ENCODE measurements at regions not wholly inside any gene's neighbourhood (a gene's known extent, or its start where the extent isn't known, plus 50 kb on each side); places are given as distances from the start of the nearest gene placed in this dataset.

DNA sequence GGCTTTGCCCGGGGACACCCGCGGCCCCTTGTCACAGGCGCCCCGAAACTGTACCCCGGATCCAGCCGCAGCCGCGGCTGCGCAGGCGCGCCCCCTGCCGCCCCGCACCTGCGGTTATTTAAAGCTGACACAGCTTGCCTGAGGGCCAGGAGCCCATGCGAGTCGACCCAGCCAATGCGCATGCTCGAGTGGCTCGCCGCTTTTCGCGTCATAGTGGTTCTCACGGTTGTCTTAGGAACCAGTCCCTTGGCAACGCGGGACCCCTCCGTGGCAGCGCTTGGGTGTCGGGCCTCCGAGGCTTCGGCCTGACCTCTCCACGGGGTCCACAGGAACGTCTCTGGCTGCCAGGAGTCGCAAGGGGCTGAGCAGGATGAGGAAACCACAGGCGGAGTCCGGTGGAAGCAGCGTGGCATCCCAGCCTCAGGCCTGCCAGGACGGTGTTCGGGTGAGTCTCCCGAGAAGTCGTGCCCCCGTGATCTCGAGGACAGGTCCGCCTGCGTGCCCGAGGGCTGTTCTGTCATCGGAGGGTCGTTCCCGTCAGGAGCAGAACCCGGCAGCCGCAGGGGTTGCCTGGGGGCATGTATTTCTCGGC lies 716.9 kb downstream of the KCNJ18 start:
- no peaks in the 10 kb centered on the region for H3K36me3 Mint-ChIP-seq (ENCODE audit: insufficient read depth, unreplicated experiment)
- ChIA-PET POLR2A (no interaction called here), CTCF (no interaction called here)
- TF ChIP-seq, protein P1, sequence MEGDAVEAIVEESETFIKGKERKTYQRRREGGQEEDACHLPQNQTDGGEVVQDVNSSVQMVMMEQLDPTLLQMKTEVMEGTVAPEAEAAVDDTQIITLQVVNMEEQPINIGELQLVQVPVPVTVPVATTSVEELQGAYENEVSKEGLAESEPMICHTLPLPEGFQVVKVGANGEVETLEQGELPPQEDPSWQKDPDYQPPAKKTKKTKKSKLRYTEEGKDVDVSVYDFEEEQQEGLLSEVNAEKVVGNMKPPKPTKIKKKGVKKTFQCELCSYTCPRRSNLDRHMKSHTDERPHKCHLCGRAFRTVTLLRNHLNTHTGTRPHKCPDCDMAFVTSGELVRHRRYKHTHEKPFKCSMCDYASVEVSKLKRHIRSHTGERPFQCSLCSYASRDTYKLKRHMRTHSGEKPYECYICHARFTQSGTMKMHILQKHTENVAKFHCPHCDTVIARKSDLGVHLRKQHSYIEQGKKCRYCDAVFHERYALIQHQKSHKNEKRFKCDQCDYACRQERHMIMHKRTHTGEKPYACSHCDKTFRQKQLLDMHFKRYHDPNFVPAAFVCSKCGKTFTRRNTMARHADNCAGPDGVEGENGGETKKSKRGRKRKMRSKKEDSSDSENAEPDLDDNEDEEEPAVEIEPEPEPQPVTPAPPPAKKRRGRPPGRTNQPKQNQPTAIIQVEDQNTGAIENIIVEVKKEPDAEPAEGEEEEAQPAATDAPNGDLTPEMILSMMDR (IDR thresholded peaks at IDR 0.05; ENCODE audit: insufficient read depth in 1 of 2, low read depth in 1 of 2, low read length in 1 of 2, severe bottlenecking in 1 of 2, unreplicated experiment in 1 of 2): no peak
- H3K27ac Mint-ChIP-seq (ENCODE audit: unreplicated experiment): no peak overlapping the region
- H3K4me3 Mint-ChIP-seq (ENCODE audit: unreplicated experiment): no peak overlapping the region
- no peaks in the 10 kb centered on the region for H3K36me3 ChIP-seq (ENCODE audit: control insufficient read depth, insufficient read depth, low read length)
- no peak overlapping the region for H3K4me3 ChIP-seq (ENCODE audit: low read depth, low read length)
- H3K9me3 Mint-ChIP-seq (ENCODE audit: unreplicated experiment): peaks cover 25% of the 10 kb centered on the region
- DNase-seq: no peak
- no peaks in the 10 kb centered on the region for H3K4me1 ChIP-seq
- no peaks in the 10 kb centered on the region for H3K4me1 Mint-ChIP-seq (ENCODE audit: low read depth, unreplicated experiment)
- BruUV-seq (replicated peaks): no TSS peak
- H3K9me3 ChIP-seq: no peaks in the 10 kb centered on the region; the same call in 1 of the 2 replicates
- H3K27me3 ChIP-seq (replicated peaks; ENCODE audit: control insufficient read depth, insufficient read depth, low read length): no peaks in the 10 kb centered on the region
- intact Hi-C loops (cut with micrococcal nuclease; ENCODE audit: unreplicated experiment): no loop called here
- no peaks in the 10 kb centered on the region for H3K27me3 Mint-ChIP-seq (ENCODE audit: insufficient read depth, unreplicated experiment)

DNA sequence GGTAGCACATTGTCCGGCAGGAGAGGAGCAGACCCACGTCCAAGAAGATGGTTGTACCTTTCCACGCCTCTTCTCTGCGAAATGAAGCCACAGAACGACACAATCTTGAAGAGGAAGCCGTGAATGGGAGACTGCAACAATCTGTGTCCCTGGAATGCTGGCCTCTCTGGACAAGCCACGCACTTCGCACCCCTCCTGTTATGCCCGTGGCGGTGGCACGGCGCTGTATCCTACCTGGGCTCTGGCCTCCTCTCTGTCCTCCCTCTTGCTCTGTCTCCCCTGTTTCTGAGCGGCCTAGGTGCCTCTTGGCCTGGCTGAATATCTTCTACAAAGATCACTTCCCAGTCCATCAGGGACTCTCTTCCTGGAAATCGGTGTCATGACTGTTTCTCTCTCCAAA lies 717.8 kb downstream of the KCNJ18 start:
- no peaks in the 10 kb centered on the region for H3K27me3 ChIP-seq (replicated peaks; ENCODE audit: control insufficient read depth, insufficient read depth, low read length)
- peaks cover 25% of the 10 kb centered on the region for H3K9me3 Mint-ChIP-seq (ENCODE audit: unreplicated experiment)
- H3K36me3 Mint-ChIP-seq (ENCODE audit: insufficient read depth, unreplicated experiment): no peaks in the 10 kb centered on the region
- TF ChIP-seq, protein P1 (IDR thresholded peaks at IDR 0.05; ENCODE audit: insufficient read depth in 1 of 2, low read depth in 1 of 2, low read length in 1 of 2, severe bottlenecking in 1 of 2, unreplicated experiment in 1 of 2): no peak
- no peaks in the 10 kb centered on the region for H3K27me3 Mint-ChIP-seq (ENCODE audit: insufficient read depth, unreplicated experiment)
- CTCF ChIA-PET: no interaction called here
- no peak overlapping the region for H3K4me3 ChIP-seq (ENCODE audit: low read depth, low read length)
- no TSS peak for BruUV-seq (replicated peaks)
- H3K4me3 Mint-ChIP-seq (ENCODE audit: unreplicated experiment): no peak overlapping the region
- POLR2A ChIA-PET: no interaction called here
- H3K27ac Mint-ChIP-seq (ENCODE audit: unreplicated experiment): no peak overlapping the region
- no peaks in the 10 kb centered on the region for H3K4me1 Mint-ChIP-seq (ENCODE audit: low read depth, unreplicated experiment)
- intact Hi-C loops (cut with micrococcal nuclease; ENCODE audit: unreplicated experiment): no loop called here
- H3K4me1 ChIP-seq: no peaks in the 10 kb centered on the region
- DNase-seq: no peak
- H3K36me3 ChIP-seq (ENCODE audit: control insufficient read depth, insufficient read depth, low read length): no peaks in the 10 kb centered on the region
- no peaks in the 10 kb centered on the region; the same call in 1 of the 2 replicates for H3K9me3 ChIP-seq

DNA sequence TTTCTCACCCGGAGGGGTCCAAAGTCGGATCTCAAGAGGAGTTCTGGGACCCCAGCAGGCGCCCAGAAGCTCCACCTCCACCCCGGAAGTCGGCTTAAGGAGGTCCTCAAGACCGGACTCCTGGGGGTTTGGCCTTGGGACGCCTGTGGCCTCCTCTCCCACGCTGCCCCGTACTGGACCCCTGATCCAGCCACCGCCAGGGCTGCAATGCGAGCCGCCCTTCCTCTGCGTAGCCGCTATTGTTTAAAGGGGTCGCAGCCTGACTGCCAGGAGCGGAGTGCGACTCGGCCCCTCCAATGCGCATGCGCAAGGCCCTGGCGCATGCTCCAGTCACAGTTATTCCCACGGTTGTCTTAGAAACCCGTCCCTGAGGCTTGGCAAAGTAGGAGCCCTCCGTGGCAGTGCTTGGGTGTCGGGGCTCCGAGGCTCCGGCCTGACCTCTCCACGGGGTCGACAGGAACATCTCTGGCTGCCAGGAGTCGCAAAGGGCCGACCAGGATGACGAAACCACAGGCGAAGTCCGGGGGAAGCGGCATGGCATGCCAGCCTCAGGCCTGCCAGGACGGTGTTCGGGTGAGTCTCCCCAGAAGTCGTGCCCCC lies 719.0 kb downstream of the KCNJ18 start:
- H3K27me3 ChIP-seq (replicated peaks; ENCODE audit: control insufficient read depth, insufficient read depth, low read length): no peaks in the 10 kb centered on the region
- BruUV-seq (replicated peaks): no TSS peak
- POLR2A ChIA-PET: no interaction called here
- no peaks in the 10 kb centered on the region for H3K36me3 ChIP-seq (ENCODE audit: control insufficient read depth, insufficient read depth, low read length)
- Mint-ChIP-seq H3K36me3 (ENCODE audit: insufficient read depth, unreplicated experiment) (no peaks in the 10 kb centered on the region), H3K4me3 (ENCODE audit: unreplicated experiment) (no peak overlapping the region), H3K27ac (ENCODE audit: unreplicated experiment) (no peak overlapping the region), H3K9me3 (ENCODE audit: unreplicated experiment) (peaks cover 33% of the 10 kb centered on the region), H3K4me1 (ENCODE audit: low read depth, unreplicated experiment) (no peaks in the 10 kb centered on the region), H3K27me3 (ENCODE audit: insufficient read depth, unreplicated experiment) (no peaks in the 10 kb centered on the region)
- no peak for DNase-seq
- CTCF ChIA-PET: no interaction called here
- intact Hi-C loops (cut with micrococcal nuclease; ENCODE audit: unreplicated experiment): no loop called here
- H3K4me3 ChIP-seq (ENCODE audit: low read depth, low read length): no peak overlapping the region
- H3K4me1 ChIP-seq: no peaks in the 10 kb centered on the region
- TF ChIP-seq, protein P1 (IDR thresholded peaks at IDR 0.05; ENCODE audit: insufficient read depth in 1 of 2, low read depth in 1 of 2, low read length in 1 of 2, severe bottlenecking in 1 of 2, unreplicated experiment in 1 of 2): no peak
- H3K9me3 ChIP-seq: no peaks in the 10 kb centered on the region; the same call in 1 of the 2 replicates
